BLaER1 treated with 17β-estradiol and CSF1 and Interleukin-3, amounts not matched to agents 10 nM and 100 nM (cell line): ENCODE measurements at regions not wholly inside any gene's neighbourhood (a gene's known extent, or its start where the extent isn't known, plus 50 kb on each side); places are given as distances from the start of the nearest gene placed in this dataset.

Source experiments
- H3K27ac ChIP-seq, 11 experiments: shearing (Covaris generic); formaldehyde crosslinking; 2 replicates each; pipeline ENCODE4 v1.8.1; 2022
- H3K27me3 ChIP-seq, 11 experiments: shearing (Covaris generic); formaldehyde crosslinking; 2 replicates each; pipeline ENCODE4 v1.8.1; 2022
- H3K36me3 ChIP-seq, 11 experiments: shearing (Covaris generic); formaldehyde crosslinking; 2 replicates each; pipeline ENCODE4 v1.8.1; 2022
- H3K4me1 ChIP-seq, 10 experiments: shearing (Covaris generic); formaldehyde crosslinking; 2 replicates each; pipeline ENCODE4 v1.8.1; 2022
- H3K4me2 ChIP-seq, 11 experiments: shearing (Covaris generic); formaldehyde crosslinking; 2 replicates each; pipeline ENCODE4 v1.8.1; 2022
- H3K4me3 ChIP-seq, 10 experiments: shearing (Covaris generic); formaldehyde crosslinking; 2 replicates each; pipeline ENCODE4 v1.8.1; 2022
- H3K9ac ChIP-seq, 11 experiments: shearing (Covaris generic); formaldehyde crosslinking; 2 replicates each; pipeline ENCODE4 v1.8.1; 2022
- H3K9me3 ChIP-seq, 11 experiments: shearing (Covaris generic); formaldehyde crosslinking; replicated peaks in 1 of 11; 2 replicates each; pipeline ENCODE4 v1.8.1; 2022
- H4K20me1 ChIP-seq, 11 experiments: shearing (Covaris generic); formaldehyde crosslinking; 2 replicates each; pipeline ENCODE4 v1.8.1; 2022
- Cebpa-rat ChIP-seq, 11 experiments: shearing (Covaris generic); IDR thresholded peaks; 2 replicates each; pipeline ENCODE4 v1.8.1; 2022

GRCh38 chr12:20278276-20278675, 90.1 kb upstream of the PDE3A start:
- no peak overlapping the region for H3K4me3 ChIP-seq
- TF ChIP-seq Cebpa-rat (IDR thresholded peaks at IDR 0.05), result no peak
- H3K9ac ChIP-seq, result no peak overlapping the region

GRCh38 chr12:20280515-20280914, 87.8 kb upstream of the PDE3A start:
- H3K9me3 ChIP-seq, result no peaks in the 10 kb centered on the region
- TF ChIP-seq Cebpa-rat (IDR thresholded peaks at IDR 0.05), result no peak
- H3K4me3 ChIP-seq, result no peak overlapping the region
- H3K36me3 ChIP-seq, result no peaks in the 10 kb centered on the region
- H3K27me3 ChIP-seq, result no peaks in the 10 kb centered on the region
- H3K4me1 ChIP-seq, result no peaks in the 10 kb centered on the region
- H3K4me2 ChIP-seq, result no peak overlapping the region
- no peaks in the 10 kb centered on the region for H4K20me1 ChIP-seq
- H3K9ac ChIP-seq, result no peak overlapping the region
- no peak overlapping the region for H3K27ac ChIP-seq

More at GRCh38 chr12:20278276-20278675, 90.1 kb upstream of the PDE3A start:
- Histone ChIP-seq H3K27me3 (no peaks in the 10 kb centered on the region), H3K4me2 (no peak overlapping the region), H3K4me1 (no peaks in the 10 kb centered on the region), H4K20me1 (no peaks in the 10 kb centered on the region), H3K9me3 (no peaks in the 10 kb centered on the region), H3K36me3 (no peaks in the 10 kb centered on the region), H3K27ac (no peak overlapping the region)

- H3K27ac ChIP-seq, result no peak overlapping the region
- H3K9ac ChIP-seq, result no peak overlapping the region
- H3K4me1 ChIP-seq, result no peaks in the 10 kb centered on the region
- peaks cover 0 to 6% (median 0%) of the 10 kb centered on the region in 11 experiments; a peak in 2 of 22 replicates for H3K9me3 ChIP-seq
- H3K4me2 ChIP-seq, result no peak overlapping the region
- H4K20me1 ChIP-seq, result no peaks in the 10 kb centered on the region
- TF ChIP-seq Cebpa-rat (IDR thresholded peaks at IDR 0.05), result no peak
- H3K36me3 ChIP-seq, result no peaks in the 10 kb centered on the region
- no peak overlapping the region for H3K4me3 ChIP-seq
- H3K27me3 ChIP-seq, result no peaks in the 10 kb centered on the region
Measured at GRCh38 chr12:20282401-20282800, 85.9 kb upstream of the PDE3A start.

- no peak overlapping the region for H3K4me2 ChIP-seq
- no peak overlapping the region for H3K9ac ChIP-seq
- peaks cover 0 to 6% (median 0%) of the 10 kb centered on the region in 11 experiments; a peak in 2 of 22 replicates for H3K9me3 ChIP-seq
- no peaks in the 10 kb centered on the region for H3K27me3 ChIP-seq
- no peak overlapping the region for H3K27ac ChIP-seq
- H3K4me1 ChIP-seq, result no peaks in the 10 kb centered on the region
- H3K36me3 ChIP-seq, result no peaks in the 10 kb centered on the region
- no peaks in the 10 kb centered on the region for H4K20me1 ChIP-seq
- no peak overlapping the region for H3K4me3 ChIP-seq
- no peak for TF ChIP-seq Cebpa-rat (IDR thresholded peaks at IDR 0.05)
Measured at GRCh38 chr12:20283482-20283881, 84.9 kb upstream of the PDE3A start.

- no peak overlapping the region for H3K27ac ChIP-seq
- no peaks in the 10 kb centered on the region for H3K4me1 ChIP-seq
- no peaks in the 10 kb centered on the region for H4K20me1 ChIP-seq
- H3K4me3 ChIP-seq, result no peak overlapping the region
- no peak for TF ChIP-seq Cebpa-rat (IDR thresholded peaks at IDR 0.05)
- H3K9ac ChIP-seq, result no peak overlapping the region
- no peak overlapping the region for H3K4me2 ChIP-seq
- H3K36me3 ChIP-seq, result no peaks in the 10 kb centered on the region
- H3K9me3 ChIP-seq, result peaks cover 0 to 8% (median 5%) of the 10 kb centered on the region in 11 experiments; a peak in 10 of 22 replicates
- H3K27me3 ChIP-seq, result no peaks in the 10 kb centered on the region
Measured at GRCh38 chr12:20289520-20289919, 78.8 kb upstream of the PDE3A start.

- Histone ChIP-seq H3K36me3 (no peaks in the 10 kb centered on the region), H3K4me2 (no peak overlapping the region), H3K27me3 (no peaks in the 10 kb centered on the region), H3K9ac (no peak overlapping the region), H3K27ac (no peak overlapping the region), H3K4me3 (no peak overlapping the region), H3K9me3 (peaks cover 6 to 19% (median 8%) of the 10 kb centered on the region in 11 experiments; a peak in 20 of 22 replicates), H3K4me1 (peaks cover 0 to 4% (median 0%) of the 10 kb centered on the region in 10 experiments; a peak in 1 of 20 replicates), H4K20me1 (no peaks in the 10 kb centered on the region)
- no peak for TF ChIP-seq Cebpa-rat (IDR thresholded peaks at IDR 0.05)
Measured at GRCh38 chr12:20300457-20300856, 67.9 kb upstream of the PDE3A start.

GRCh38 chr12:20305470-20305869, 62.9 kb upstream of the PDE3A start:
- H3K4me3 ChIP-seq, result no peak overlapping the region
- no peak overlapping the region for H3K27ac ChIP-seq
- TF ChIP-seq Cebpa-rat (IDR thresholded peaks at IDR 0.05), result no peak
- no peak overlapping the region for H3K4me2 ChIP-seq
- H4K20me1 ChIP-seq, result no peaks in the 10 kb centered on the region
- peaks cover 0 to 24% (median 7%) of the 10 kb centered on the region in 11 experiments; a peak in 11 of 22 replicates for H3K9me3 ChIP-seq
- no peak overlapping the region for H3K9ac ChIP-seq
- H3K4me1 ChIP-seq, result no peaks in the 10 kb centered on the region
- H3K27me3 ChIP-seq, result no peaks in the 10 kb centered on the region
- no peaks in the 10 kb centered on the region for H3K36me3 ChIP-seq

- H3K36me3 ChIP-seq, result no peaks in the 10 kb centered on the region
- H3K4me2 ChIP-seq, result no peak overlapping the region
- no peak overlapping the region for H3K4me3 ChIP-seq
- H3K9me3 ChIP-seq, result peaks cover 0 to 24% (median 7%) of the 10 kb centered on the region in 11 experiments; a peak in 11 of 22 replicates
- no peak for TF ChIP-seq Cebpa-rat (IDR thresholded peaks at IDR 0.05)
- no peaks in the 10 kb centered on the region for H3K27me3 ChIP-seq
- no peaks in the 10 kb centered on the region for H3K4me1 ChIP-seq
- no peaks in the 10 kb centered on the region for H4K20me1 ChIP-seq
- H3K9ac ChIP-seq, result no peak overlapping the region
- H3K27ac ChIP-seq, result no peak overlapping the region
Measured at GRCh38 chr12:20309504-20310148, 58.7 kb upstream of the PDE3A start.

- Histone ChIP-seq H3K4me3 (no peak overlapping the region), H3K9ac (no peak overlapping the region), H3K4me2 (no peak overlapping the region), H3K4me1 (no peaks in the 10 kb centered on the region), H3K27ac (no peak overlapping the region), H3K27me3 (no peaks in the 10 kb centered on the region), H3K36me3 (no peaks in the 10 kb centered on the region), H4K20me1 (no peaks in the 10 kb centered on the region), H3K9me3 (no peaks in the 10 kb centered on the region)
- no peak for TF ChIP-seq Cebpa-rat (IDR thresholded peaks at IDR 0.05)
Measured at GRCh38 chr12:20314328-20314727, 54.0 kb upstream of the PDE3A start.

GRCh38 chr12:20317554-20317953, 50.8 kb upstream of the PDE3A start:
- Histone ChIP-seq H3K9ac (no peak overlapping the region), H3K4me3 (no peak overlapping the region), H4K20me1 (no peaks in the 10 kb centered on the region), H3K36me3 (no peaks in the 10 kb centered on the region), H3K27ac (no peak overlapping the region), H3K27me3 (no peaks in the 10 kb centered on the region), H3K4me1 (no peaks in the 10 kb centered on the region), H3K4me2 (no peak overlapping the region), H3K9me3 (no peaks in the 10 kb centered on the region)
- no peak for TF ChIP-seq Cebpa-rat (IDR thresholded peaks at IDR 0.05)
